ENCODE measurements at regions not wholly inside any gene's neighbourhood (a gene's known extent, or its start where the extent isn't known, plus 50 kb on each side); places are given as distances from the start of the nearest gene placed in this dataset.

- DNase-seq (ENCODE audit: low spot score): no peak
These were observed 277.4 kb downstream of the NPIPA8 start for GRCh38 chr16:18059089-18059488.

GRCh38 chr16:18055411-18055916 is 281.1 kb downstream of the NPIPA8 start:
- DNase-seq (ENCODE audit: low spot score): no peak

GRCh38 chr16:18050777-18051176 is 285.8 kb downstream of the NPIPA8 start:
- no peak for DNase-seq (ENCODE audit: low spot score)

- DNase-seq (ENCODE audit: low spot score): no peak
These were observed 286.3 kb downstream of the NPIPA8 start for GRCh38 chr16:18050234-18050633.

GRCh38 chr16:18049547-18050133 is 286.9 kb downstream of the NPIPA8 start:
- no peak for DNase-seq (ENCODE audit: low spot score)

- no peak for DNase-seq (ENCODE audit: low spot score)
These were observed 287.5 kb downstream of the NPIPA8 start for GRCh38 chr16:18048853-18049546.

GRCh38 chr16:18047761-18048160 is 288.8 kb downstream of the NPIPA8 start:
- no peak for DNase-seq (ENCODE audit: low spot score)

GRCh38 chr16:18045356-18045755 is 291.2 kb downstream of the NPIPA8 start:
- no peak for DNase-seq (ENCODE audit: low spot score)

- no peak for DNase-seq (ENCODE audit: low spot score)
These were observed 294.4 kb downstream of the NPIPA8 start for GRCh38 chr16:18041864-18042834.

- DNase-seq (ENCODE audit: low spot score): no peak
These were observed 296.6 kb downstream of the NPIPA8 start for GRCh38 chr16:18039931-18040330.

GRCh38 chr16:18037051-18037450 is 299.5 kb downstream of the NPIPA8 start:
- DNase-seq (ENCODE audit: low spot score): no peak

GRCh38 chr16:18024611-18025010 is 311.9 kb downstream of the NPIPA8 start:
- DNase-seq (ENCODE audit: low spot score): no peak

GRCh38 chr16:18018376-18018775 is 318.2 kb downstream of the NPIPA8 start:
- no peak for DNase-seq (ENCODE audit: low spot score)

GRCh38 chr16:18013863-18014262 is 322.7 kb downstream of the NPIPA8 start:
- DNase-seq (ENCODE audit: low spot score): no peak

GRCh38 chr16:18008356-18008755 is 328.2 kb downstream of the NPIPA8 start:
- no peak for DNase-seq (ENCODE audit: low spot score)

- no peak for DNase-seq (ENCODE audit: low spot score)
These were observed 333.5 kb downstream of the NPIPA8 start for GRCh38 chr16:18003033-18003432.

- no peak for DNase-seq (ENCODE audit: low spot score)
These were observed 337.5 kb downstream of the NPIPA8 start for GRCh38 chr16:17998996-17999395.

GRCh38 chr16:17998550-17998949 is 338.0 kb downstream of the NPIPA8 start:
- no peak for DNase-seq (ENCODE audit: low spot score)

- DNase-seq (ENCODE audit: low spot score): no peak
These were observed 342.5 kb downstream of the NPIPA8 start for GRCh38 chr16:17994027-17994426.

GRCh38 chr16:17992416-17992815 is 344.1 kb downstream of the NPIPA8 start:
- DNase-seq (ENCODE audit: low spot score): no peak

GRCh38 chr16:17989255-17989654 is 347.3 kb downstream of the NPIPA8 start:
- no peak for DNase-seq (ENCODE audit: low spot score)

- no peak for DNase-seq (ENCODE audit: low spot score)
These were observed 347.7 kb downstream of the NPIPA8 start for GRCh38 chr16:17988839-17989238.

- no peak for DNase-seq (ENCODE audit: low spot score)
These were observed 349.5 kb downstream of the NPIPA8 start for GRCh38 chr16:17986991-17987390.

Measured in AG08396 (cell line).